ENCODE measurements at regions not wholly inside any gene's neighbourhood (a gene's known extent, or its start where the extent isn't known, plus 50 kb on each side); places are given as distances from the start of the nearest gene placed in this dataset.
A peak's percentile ranks its signal among the peaks of the same experiment; 100 is the strongest.

- no peak for DNase-seq (ENCODE audit: low spot score)
Observed at GRCh38 chr9:32837551-32838058, 54.3 kb downstream of the TMEM215 start.

GRCh38 chr9:32839013-32839885, 55.9 kb downstream of the TMEM215 start:
- DNase-seq (ENCODE audit: low spot score), result no peak

DNA sequence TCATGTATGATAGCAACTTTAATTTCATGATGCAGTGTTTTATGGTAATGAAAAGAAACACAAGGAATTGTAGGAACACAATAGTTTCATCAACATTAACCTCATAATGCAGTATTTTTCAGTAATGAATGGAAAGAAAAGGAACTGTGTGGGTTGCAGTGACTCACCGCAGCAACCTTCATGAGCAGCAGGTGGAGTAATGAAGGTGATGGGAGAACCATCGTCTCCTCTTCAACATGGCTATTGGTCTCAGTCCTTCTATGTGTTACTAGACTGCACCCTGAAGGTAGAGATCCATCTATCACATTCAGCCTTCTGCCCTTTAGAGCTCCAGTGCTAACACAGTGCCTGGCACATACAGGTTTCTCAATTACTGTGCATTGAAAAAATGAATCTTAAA, 58.0 kb downstream of the TMEM215 start:
- no peak for DNase-seq (ENCODE audit: low spot score)

DNA sequence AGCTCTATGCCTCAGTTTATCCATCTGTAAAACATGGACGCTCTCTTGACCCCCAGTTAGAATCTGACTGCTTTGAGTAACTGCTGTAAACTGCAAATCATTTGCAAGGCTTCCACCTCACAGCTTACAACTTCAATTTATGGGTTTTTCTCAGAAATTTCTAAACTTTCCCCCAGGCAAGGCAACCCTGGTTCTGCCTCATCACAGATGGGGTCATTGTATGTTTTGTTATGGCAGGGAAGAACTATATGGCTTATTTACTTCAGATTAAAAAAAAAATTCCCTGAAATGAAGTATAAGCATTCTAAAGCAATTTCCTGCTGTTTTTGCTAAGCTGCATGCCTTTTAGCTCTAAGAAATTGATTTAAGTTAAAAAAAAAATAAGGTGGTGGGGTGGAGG, 60.0 kb downstream of the TMEM215 start:
- no peak for DNase-seq (ENCODE audit: low spot score)

GRCh38 chr9:32844259-32844658, 60.9 kb downstream of the TMEM215 start:
- no peak for DNase-seq (ENCODE audit: low spot score)

GRCh38 chr9:32854271-32854670, 70.9 kb downstream of the TMEM215 start:
- DNase-seq (ENCODE audit: low spot score), result no peak

DNA sequence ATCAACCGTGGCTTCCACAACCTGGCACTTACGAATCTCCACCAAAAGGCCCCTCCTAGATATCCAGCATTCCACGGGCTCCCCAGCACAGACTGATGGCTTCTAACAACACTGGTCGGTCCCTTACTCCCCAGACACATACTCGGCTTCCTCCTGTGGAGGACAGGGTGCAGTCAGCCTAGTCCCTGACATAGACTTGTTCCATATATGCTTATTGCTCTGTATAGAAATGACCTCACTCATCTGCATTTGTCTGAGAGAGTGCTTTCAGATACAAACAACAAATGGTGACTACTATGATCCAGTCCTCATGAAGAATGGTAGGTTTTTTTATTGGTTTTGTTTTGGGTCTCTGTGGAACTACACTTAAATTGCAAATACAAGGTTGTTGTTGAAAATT, 72.4 kb downstream of the TMEM215 start:
- no peak for DNase-seq (ENCODE audit: low spot score)

- no peak for DNase-seq (ENCODE audit: low spot score)
Observed at GRCh38 chr9:32863291-32863690, 80.0 kb downstream of the TMEM215 start.

DNA sequence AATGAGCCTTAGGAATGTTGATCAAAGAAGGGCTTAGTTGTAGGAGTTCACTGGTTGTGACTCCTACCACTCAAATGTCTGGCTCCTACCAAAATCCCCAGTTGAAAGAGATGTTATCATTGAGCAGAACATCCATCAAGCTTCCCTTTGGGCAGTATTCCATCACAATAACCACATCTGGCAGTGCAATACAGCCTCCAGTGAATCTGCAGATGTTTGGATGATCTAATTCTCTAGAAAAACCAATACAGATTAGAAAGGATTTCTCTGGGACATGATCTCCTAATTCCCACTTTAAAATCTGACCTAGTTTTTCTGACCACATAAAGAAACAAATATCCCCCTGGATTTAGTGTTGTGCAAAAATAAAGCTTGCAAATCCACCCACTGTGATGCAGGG, 81.6 kb downstream of the TMEM215 start:
- DNase-seq (ENCODE audit: low spot score), result no peak

DNA sequence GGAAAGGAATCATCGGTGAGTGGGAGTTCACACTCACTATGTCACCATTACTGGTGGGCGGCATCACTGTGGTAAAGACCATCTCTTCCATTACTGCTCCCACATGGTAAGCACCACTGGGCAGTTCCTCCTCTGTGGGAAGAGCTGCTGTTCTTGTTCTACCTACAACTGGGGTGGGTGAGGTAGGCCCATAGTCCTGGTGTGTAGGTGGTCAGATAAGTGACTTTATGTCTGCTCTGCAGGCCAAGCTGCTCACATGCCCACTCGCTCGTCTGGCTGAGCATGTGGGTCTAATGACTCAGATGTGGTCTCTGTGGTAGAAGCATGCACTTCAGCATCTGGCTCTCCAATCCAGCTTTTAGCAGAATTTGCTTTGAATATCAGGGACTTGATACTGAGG, 82.9 kb downstream of the TMEM215 start:
- DNase-seq (ENCODE audit: low spot score), result no peak

GRCh38 chr9:32867026-32867425, 83.7 kb downstream of the TMEM215 start:
- DNase-seq (ENCODE audit: low spot score), result no peak

- no peak for DNase-seq (ENCODE audit: low spot score)
Observed at GRCh38 chr9:32867601-32868204, 84.4 kb downstream of the TMEM215 start.

DNA sequence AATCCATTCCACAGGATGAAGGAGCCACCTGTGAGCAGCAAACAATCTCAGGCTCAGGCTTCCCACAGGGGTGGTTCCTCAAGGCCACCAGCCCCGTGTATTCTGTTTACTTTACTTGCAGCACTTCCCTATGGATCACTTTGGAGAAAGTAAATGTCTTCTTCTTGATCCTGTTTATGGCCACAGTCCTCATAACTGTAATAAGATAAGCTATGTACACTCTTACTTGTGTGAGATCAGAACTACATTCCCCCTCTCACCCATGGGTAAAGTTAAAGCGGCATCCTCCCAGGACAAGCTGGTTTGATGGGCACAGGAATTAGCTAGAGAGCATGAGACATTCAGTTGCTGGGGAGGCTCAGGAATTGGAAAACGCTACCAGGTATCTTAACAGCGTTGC, 86.1 kb downstream of the TMEM215 start:
- DNase-seq (ENCODE audit: low spot score), result no peak

DNA sequence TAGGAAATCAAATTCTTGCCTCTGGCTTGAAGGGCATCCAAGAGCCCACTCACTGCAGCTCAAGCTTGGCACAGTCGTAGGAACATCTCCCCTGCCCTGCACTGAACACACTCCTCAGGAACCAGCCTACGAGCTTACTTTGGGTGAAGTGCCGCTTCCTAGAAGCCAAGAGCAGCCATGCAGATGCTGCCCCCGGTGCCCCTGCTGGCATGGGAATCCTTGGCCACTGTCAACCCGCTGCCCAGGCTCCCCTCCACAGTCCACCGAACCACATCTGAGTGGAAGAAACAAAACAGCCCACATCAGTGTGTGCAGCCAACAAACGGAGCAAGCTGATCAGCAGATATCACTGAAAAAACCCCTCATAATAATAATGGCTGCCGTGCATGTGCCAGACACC, 89.8 kb downstream of the TMEM215 start:
- DNase-seq (ENCODE audit: low spot score), result no peak

- DNase-seq (ENCODE audit: low spot score), result no peak
Observed at GRCh38 chr9:32873553-32873952, 90.2 kb downstream of the TMEM215 start.

DNA sequence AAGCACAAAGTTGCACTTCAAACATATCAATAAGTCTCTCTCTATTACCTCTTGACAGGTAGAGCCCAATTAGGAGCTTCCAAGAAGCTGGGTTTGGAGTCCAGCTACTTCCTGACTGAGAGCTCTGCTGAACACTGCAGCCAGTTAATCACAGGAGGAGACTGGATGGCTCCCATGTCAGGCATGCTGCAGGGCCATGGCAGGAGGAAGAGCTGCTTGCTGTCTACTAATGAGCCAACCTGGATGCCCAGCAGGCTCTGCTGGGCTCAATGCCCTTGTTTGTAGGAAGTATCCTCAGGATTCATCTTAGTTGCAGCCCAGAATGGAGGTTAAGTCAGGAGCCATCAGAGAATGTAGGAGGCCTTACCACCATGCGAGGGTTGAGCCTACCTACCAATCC, 91.9 kb downstream of the TMEM215 start:
- no peak for DNase-seq (ENCODE audit: low spot score)

- no peak for DNase-seq (ENCODE audit: low spot score)
Observed at GRCh38 chr9:32875748-32876147, 92.4 kb downstream of the TMEM215 start.

DNA sequence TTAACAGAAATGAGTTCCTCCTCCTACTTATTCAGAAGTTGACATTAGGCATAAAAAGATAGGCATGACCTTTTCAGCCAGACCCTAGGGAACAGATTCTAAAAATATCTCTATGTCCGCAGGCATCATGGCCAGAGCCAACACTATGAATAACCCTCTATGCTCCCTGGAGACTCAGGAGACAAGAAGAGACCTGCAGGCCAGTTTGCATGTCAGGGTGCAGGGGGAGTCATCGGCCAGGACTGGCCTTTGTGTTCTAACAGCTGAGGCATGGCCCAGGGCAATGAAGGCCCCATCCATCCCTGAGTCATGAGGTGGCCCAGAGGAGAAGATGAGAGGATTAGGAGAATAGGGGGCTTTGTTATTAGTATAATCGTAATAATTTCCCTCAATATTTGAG, 93.8 kb downstream of the TMEM215 start:
- no peak for DNase-seq (ENCODE audit: low spot score)

DNA sequence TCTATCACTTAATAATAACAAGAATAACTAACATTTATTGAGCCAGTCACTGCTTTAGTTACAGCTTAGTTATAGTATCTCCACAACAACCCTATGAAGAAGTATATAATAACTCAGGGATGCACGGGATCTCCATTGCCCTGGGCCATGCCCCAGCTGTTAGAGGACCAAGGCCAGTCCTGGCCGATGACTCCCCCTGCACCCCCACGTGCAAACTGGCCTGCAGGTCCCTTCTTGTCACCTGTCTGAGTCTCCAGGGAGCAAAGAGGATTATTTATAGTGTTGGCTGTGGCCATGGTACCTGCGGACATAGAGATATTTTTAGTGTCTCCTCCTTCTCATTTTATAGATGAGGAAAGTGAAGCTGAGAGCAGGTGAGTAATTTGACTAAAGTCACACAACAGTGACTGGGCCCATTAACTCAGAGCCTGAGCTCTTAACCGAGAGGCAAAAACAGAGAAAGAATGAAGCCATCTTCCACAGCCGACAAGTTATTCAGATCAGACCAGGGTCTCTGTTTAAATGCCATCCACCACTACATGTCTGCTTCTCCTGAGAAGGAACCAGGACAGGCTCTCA, 94.4 kb downstream of the TMEM215 start:
- DNase-seq (ENCODE audit: low spot score), result no peak

- no peak for DNase-seq (ENCODE audit: low spot score)
Observed at GRCh38 chr9:32879335-32879734, 96.0 kb downstream of the TMEM215 start.

DNA sequence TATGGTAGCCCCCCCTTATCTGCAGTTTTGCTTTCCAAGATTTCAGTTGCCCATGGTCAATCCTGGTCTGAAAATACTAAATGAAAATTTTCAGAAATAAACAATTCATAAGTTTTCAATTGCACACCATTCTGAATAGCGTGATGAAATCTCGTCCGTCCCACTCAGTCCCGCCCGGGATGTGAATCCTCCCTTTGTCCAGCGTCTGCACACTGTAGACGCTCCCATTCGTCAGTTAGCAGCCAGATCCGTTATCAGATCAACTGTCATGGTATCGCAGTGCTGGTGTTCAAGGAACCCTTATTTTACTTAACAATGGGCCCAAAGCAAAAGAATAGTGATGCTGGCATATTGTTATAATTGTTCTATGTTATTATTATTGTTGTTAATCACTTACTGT, 98.6 kb downstream of the TMEM215 start:
- peak; percentile 39 for DNase-seq (ENCODE audit: low spot score)

GRCh38 chr9:32882705-32883104, 99.4 kb downstream of the TMEM215 start:
- no peak for DNase-seq (ENCODE audit: low spot score)

DNA sequence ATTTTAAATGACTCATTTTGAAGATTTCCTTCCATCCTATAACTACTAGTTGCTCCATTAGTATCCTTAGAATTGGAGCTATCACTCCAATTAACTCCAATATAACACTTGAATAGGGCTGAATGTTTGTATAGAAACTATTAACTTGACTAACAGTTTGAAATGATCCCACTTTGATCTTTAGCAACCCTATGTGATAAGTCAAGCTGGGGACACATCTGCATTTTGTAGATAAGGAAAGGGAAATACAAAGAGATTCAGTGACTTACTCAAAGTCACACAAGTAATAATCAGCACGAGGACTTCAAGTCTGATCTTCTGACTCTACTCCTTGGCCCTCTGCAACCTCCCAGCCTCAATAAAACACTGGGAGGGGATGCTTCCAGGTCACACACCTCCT, 101.1 kb downstream of the TMEM215 start:
- DNase-seq (ENCODE audit: low spot score), result no peak
